GM12874 (cell line): ENCODE measurements at regions not wholly inside any gene's neighbourhood (a gene's known extent, or its start where the extent isn't known, plus 50 kb on each side); places are given as distances from the start of the nearest gene placed in this dataset.

ENCODE experiments used
- TF ChIP-seq, protein P1 (sequence below): IDR thresholded peaks from 2 replicates; pipeline ENCODE4 v1.5.1; 2011; ENCODE audit warnings: low read depth, mild to moderate bottlenecking, control low read depth, low read length, moderate library complexity; ENCODE audit not compliant: insufficient read depth

DNA sequence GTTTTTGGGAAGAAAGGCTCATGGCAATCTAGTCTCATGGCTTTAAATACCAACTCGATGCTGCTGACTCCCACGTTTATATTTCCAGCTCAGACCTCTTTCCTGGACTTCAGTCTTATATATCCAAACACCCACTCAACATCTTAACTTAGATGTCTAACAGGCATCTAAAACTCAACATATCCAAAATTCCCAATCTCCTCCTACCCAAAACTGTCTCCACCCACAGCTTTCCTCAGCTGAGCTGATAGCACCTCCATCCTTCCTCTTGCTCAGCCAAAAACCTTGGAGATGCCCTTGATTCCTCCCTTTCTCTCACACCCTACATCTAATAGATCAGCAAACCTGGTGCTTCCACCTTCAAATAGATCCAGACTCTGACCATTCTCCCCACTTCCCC, 202.5 kb downstream of the TLE3 start:
- TF ChIP-seq, protein P1, sequence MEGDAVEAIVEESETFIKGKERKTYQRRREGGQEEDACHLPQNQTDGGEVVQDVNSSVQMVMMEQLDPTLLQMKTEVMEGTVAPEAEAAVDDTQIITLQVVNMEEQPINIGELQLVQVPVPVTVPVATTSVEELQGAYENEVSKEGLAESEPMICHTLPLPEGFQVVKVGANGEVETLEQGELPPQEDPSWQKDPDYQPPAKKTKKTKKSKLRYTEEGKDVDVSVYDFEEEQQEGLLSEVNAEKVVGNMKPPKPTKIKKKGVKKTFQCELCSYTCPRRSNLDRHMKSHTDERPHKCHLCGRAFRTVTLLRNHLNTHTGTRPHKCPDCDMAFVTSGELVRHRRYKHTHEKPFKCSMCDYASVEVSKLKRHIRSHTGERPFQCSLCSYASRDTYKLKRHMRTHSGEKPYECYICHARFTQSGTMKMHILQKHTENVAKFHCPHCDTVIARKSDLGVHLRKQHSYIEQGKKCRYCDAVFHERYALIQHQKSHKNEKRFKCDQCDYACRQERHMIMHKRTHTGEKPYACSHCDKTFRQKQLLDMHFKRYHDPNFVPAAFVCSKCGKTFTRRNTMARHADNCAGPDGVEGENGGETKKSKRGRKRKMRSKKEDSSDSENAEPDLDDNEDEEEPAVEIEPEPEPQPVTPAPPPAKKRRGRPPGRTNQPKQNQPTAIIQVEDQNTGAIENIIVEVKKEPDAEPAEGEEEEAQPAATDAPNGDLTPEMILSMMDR, result no peak

DNA sequence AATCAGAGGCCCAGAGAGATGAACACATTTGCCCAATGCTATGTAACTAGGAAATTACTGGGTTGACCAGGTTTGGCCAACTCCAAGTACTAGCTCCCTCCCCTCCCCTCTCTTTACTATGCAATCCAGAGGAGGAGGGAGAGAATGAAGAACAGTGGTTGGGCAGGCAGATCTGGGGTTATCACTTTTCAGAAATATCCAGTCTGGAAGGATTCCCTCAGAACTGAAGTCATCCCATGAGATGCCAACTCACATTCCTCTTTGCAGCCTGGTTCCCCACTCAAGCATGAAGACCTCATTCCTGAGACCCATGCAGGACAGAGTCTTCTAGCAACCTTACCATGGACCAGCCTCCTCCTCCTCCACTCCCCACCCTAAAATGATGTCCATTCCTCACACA, 201.1 kb downstream of the TLE3 start:
- TF ChIP-seq, protein P1, result no peak

DNA sequence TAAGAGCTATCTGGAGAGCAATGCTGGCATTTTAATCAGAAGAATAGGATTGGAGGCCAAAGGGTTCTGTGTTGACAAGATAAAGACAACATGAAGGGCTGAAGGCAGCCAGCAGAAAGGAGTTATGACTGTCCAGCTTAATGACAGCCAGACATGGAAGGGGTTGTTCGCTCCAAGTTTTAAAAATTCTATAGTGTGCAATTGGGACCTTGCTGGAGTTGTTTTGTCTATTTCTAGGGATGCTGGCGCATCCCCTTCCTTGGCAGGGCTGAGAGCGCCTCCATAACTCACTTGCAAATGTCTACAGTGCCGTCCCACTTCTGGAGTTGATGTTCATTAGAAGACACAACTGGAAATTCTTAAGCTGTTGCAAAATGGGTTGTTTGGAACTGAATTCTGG, 200.7 kb downstream of the TLE3 start:
- TF ChIP-seq, protein P1, result no peak

DNA sequence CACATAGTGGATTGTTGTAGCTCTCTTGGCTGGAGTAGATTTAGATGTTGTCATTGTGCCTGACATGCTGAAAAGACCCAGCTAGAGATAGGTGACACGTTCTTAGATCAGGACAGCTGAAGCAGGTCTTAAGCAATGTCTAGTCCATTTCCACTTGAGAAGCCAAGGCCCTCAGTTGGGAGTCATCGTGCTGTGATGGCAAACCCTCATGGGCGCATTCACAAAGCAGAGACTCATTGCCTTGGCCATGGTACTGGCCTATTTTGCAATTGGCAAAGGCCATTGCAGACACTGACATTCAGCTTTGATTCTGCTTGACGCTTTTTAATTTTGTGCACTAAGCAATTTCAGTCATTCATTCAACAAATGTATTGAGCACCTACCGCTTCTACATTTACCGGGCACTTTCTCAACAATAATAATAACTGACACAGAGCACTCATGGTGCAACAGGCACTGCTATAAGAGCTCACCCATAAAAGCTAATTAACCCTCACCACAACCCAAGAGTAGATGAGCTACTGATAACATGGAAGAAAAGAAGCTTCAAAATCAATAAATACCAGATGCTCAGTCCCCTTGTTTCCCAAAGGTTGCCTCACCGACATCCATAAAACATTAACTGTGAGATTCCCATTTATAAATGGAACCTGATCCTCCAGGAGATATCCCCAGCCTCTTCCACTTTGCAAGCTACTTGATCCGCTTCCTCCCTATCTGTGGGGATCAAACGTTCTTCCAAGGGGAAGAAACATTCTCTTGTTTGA, 200.1 kb downstream of the TLE3 start:
- TF ChIP-seq, protein P1, result no peak

DNA sequence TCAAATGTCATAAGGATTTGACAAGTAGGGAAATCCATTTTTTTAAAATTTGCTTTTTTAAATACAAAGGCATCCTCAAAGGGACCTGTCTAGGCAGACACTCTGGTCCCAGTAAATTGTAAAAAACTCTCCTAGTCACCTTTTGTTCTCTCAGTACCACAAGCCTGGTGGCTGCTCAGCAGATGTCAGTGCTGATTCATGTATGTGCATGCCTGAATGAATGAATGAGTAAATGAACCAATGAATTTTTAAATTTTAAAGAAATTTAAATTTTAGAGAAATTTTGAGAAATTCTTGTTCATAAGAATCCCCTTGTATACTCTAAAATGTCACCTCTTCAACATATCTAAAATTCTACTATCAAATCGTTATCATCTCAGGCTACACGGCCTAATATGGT, 199.5 kb downstream of the TLE3 start:
- TF ChIP-seq, protein P1, result no peak

DNA sequence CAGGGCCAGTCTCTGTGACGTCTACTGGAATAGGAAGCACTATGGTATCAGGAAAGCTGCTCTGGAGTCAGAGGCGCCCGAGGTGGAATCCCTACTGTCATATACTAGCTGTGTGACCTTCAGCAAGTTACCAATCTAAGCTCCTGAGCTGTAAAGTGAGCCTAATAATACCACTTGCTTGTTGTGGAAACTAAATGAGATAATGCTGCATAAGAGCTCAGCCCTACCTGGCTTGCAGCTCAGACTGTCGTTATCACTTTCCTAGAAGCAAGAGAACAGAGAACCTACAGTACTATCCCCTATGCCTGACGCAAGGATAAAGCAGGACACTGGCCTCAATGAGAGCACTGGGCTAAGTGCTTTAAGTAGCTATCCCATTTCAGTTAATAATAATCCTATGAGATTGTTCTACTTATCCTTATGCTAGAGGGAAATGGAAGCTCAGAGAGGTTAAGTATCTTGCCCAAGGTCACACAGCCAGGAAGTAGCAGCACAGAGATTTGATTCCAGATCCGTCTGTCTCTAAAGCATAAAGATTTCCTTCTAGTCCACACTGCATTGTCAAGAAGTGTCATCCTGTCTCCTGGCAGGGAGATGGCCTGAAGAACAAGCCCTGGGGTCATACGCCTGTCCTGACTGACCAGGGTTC, 195.2 kb downstream of the TLE3 start:
- TF ChIP-seq, protein P1, result no peak

DNA sequence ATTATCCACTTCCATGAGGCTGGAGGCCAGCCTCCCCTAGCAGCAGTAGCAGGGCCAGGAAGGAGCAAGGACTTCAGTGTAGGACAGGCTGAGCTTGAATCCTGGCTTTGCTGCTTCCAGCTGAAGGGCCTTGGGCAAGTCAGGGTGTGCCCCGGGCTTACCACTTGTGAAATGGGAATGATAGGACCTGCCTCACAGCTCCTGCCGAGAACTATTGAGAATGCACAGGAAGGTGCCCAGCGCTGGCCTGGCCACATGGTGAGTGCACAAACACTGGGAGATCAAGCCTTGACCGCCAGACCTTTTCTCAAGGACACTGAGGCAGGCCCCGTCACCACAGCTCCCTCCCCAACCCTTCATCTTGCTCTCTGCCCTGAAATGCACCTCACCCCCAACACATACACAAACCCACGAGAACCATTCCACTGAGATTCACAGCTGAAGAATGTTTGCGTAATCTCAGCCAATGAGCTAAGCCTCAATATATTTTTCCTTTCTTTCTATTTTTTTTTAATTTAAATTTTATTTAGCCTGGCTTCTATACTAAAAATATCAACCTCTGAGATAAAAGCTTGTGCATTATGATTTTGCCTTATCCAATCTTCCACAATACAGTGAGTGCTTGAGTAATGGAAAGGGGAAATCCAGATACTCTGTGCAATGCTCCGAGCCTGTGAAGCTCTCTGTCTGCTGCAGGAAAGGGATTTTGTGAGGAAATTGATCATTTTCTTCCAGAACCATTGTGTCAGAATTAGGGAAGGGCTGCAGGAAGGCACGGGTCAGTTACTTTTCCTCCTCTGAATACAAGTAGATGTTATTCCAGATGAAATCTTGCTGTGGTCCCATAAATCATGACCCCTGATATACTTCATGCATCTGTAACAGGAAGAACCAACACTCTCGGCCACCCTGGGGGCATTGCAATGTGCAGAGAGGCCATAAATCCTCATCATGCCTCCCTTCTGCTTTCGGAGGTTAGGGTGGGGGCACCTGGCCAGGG, 193.9 kb downstream of the TLE3 start:
- TF ChIP-seq, protein P1, result no peak
